Transverse colon (tissue), 4 donors: ENCODE measurements at regions not wholly inside any gene's neighbourhood (a gene's known extent, or its start where the extent isn't known, plus 50 kb on each side); places are given as distances from the start of the nearest gene placed in this dataset.

Experiments used
- EP300 ChIP-seq: sonication (generic); formaldehyde crosslinking; IDR thresholded peaks from one replicate; pipeline ENCODE4 v1.6.1; 2017; ENCODE audit warnings: antibody characterized with exemption, low read depth
- POLR2A ChIP-seq: fragments of 450-650 bp; IDR thresholded peaks from one replicate; pipeline ENCODE4 v1.6.1; 2016; ENCODE audit warnings: antibody characterized with exemption, mild to moderate bottlenecking, moderate library complexity
- POLR2AphosphoS5 ChIP-seq, 3 donors: sonication (generic); formaldehyde crosslinking; IDR thresholded peaks; one replicate each; pipeline ENCODE4 v1.6.1; 2016; ENCODE audit warnings: antibody characterized with exemption in 3 of 3
- TF ChIP-seq, protein P1 (sequence below), 5 experiments: fragments of 200-600 bp in 3 of 5; fragments of 450-650 bp in 2 of 5; sonication (generic) in 3 of 5; IDR thresholded peaks; 1 replicate in 2 of 5; 2 replicates in 3 of 5; pipeline ENCODE4 v1.5.1; 2016 to 2017; ENCODE audit warnings: antibody characterized with exemption in 5 of 5, inconsistent platforms in 3 of 5, mild to moderate bottlenecking in 2 of 5, moderate library complexity in 1 of 5

DNA sequence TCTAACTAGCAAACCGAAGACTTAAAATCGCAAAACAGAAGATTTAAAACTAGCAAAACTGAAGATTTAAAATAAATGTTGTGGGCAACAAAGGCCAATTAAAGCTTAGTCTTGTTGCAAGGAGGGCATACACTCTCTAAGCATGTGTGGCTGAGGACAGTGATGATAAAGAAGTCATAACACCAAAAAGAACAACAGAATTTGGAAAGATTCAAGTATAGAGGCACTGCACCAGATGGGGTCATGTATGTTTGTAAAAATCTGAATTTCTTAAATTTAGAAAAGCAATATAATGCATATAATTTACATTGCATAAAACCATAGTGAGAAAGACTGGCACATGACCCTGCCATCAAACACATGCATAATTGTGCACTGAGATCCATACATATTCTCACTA, 743.8 kb downstream of the TAF11L14 start:
- TF ChIP-seq EP300 (no peak), POLR2A (no peak), POLR2AphosphoS5 (IDR thresholded peaks at IDR 0.05) (no peak)
- TF ChIP-seq, protein P1, sequence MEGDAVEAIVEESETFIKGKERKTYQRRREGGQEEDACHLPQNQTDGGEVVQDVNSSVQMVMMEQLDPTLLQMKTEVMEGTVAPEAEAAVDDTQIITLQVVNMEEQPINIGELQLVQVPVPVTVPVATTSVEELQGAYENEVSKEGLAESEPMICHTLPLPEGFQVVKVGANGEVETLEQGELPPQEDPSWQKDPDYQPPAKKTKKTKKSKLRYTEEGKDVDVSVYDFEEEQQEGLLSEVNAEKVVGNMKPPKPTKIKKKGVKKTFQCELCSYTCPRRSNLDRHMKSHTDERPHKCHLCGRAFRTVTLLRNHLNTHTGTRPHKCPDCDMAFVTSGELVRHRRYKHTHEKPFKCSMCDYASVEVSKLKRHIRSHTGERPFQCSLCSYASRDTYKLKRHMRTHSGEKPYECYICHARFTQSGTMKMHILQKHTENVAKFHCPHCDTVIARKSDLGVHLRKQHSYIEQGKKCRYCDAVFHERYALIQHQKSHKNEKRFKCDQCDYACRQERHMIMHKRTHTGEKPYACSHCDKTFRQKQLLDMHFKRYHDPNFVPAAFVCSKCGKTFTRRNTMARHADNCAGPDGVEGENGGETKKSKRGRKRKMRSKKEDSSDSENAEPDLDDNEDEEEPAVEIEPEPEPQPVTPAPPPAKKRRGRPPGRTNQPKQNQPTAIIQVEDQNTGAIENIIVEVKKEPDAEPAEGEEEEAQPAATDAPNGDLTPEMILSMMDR (IDR thresholded peaks at IDR 0.05): no peak
